ENCODE measurements at regions not wholly inside any gene's neighbourhood (a gene's known extent, or its start where the extent isn't known, plus 50 kb on each side); places are given as distances from the start of the nearest gene placed in this dataset.
"Not testable (repeated sequence)": the region's sequence is repeated elsewhere in the genome, so short reads cannot be mapped to it uniquely, and the experiment has no call there.

- H3K36me3 ChIP-seq (ENCODE audit: insufficient read depth, low read length) = no peaks in the 10 kb centered on the region
- H3K9me3 ChIP-seq (ENCODE audit: low read length) = no peaks in the 10 kb centered on the region
- no peak overlapping the region for H3K4me2 ChIP-seq (ENCODE audit: low read length)
- H2AFZ ChIP-seq (ENCODE audit: low read depth, low read length) = no peak overlapping the region
- H3K27me3 ChIP-seq (ENCODE audit: insufficient read depth, low read depth, low read length) = no peaks in the 10 kb centered on the region
- H4K20me1 ChIP-seq (ENCODE audit: insufficient read depth) = no peaks in the 10 kb centered on the region
- H3K9me2 ChIP-seq (ENCODE audit: insufficient read depth, low read length) = no peaks in the 10 kb centered on the region
- H3K27ac ChIP-seq (ENCODE audit: low read length) = no peak overlapping the region
- no peak overlapping the region for H3K4me3 ChIP-seq (ENCODE audit: low read length)
- TF ChIP-seq MXI1 (conservative IDR thresholded peaks at IDR 0.05; ENCODE audit: poor library complexity, severe bottlenecking) (no peak), EZH2 (IDR thresholded peaks at IDR 0.05; ENCODE audit: borderline replicate concordance, insufficient read depth, low read length, poor library complexity, severe bottlenecking) (no peak), EP300 (conservative IDR thresholded peaks at IDR 0.05; ENCODE audit: poor library complexity, severe bottlenecking) (no peak), SMC3 (conservative IDR thresholded peaks at IDR 0.05; ENCODE audit: poor library complexity) (no peak), REST (IDR thresholded peaks at IDR 0.05; ENCODE audit: borderline replicate concordance) (no peak), CTCF (IDR thresholded peaks at IDR 0.05; ENCODE audit: poor library complexity, severe bottlenecking) (no peak), RAD21 (conservative IDR thresholded peaks at IDR 0.05) (no peak), POLR2AphosphoS5 (IDR thresholded peaks at IDR 0.05) (no peak), TAF1 (IDR thresholded peaks at IDR 0.05; ENCODE audit: low read depth) (no peak)
- no peaks in the 10 kb centered on the region for H3K79me2 ChIP-seq (replicated peaks; ENCODE audit: insufficient read depth, low read length)
- H3K9ac ChIP-seq (ENCODE audit: low read length) = no peak overlapping the region
- no peaks in the 10 kb centered on the region for H3F3A ChIP-seq (ENCODE audit: insufficient read depth, low read length, poor library complexity, severe bottlenecking)
Observed at GRCh38 chr12:111120578-111120977, 200.2 kb upstream of the MYL2 start.

- H3K9ac ChIP-seq (ENCODE audit: low read length) = no peak overlapping the region
- no peak for TF ChIP-seq TAF1 (IDR thresholded peaks at IDR 0.05; ENCODE audit: low read depth)
- no peak for TF ChIP-seq EZH2 (IDR thresholded peaks at IDR 0.05; ENCODE audit: borderline replicate concordance, insufficient read depth, low read length, poor library complexity, severe bottlenecking)
- no peak for TF ChIP-seq RAD21 (conservative IDR thresholded peaks at IDR 0.05)
- no peak for TF ChIP-seq POLR2AphosphoS5 (IDR thresholded peaks at IDR 0.05)
- no peak for TF ChIP-seq EP300 (conservative IDR thresholded peaks at IDR 0.05; ENCODE audit: poor library complexity, severe bottlenecking)
- no peak for TF ChIP-seq MXI1 (conservative IDR thresholded peaks at IDR 0.05; ENCODE audit: poor library complexity, severe bottlenecking)
- TF ChIP-seq CTCF (IDR thresholded peaks at IDR 0.05; ENCODE audit: poor library complexity, severe bottlenecking) = no peak
- no peak for TF ChIP-seq REST (IDR thresholded peaks at IDR 0.05; ENCODE audit: borderline replicate concordance)
- no peak for TF ChIP-seq SMC3 (conservative IDR thresholded peaks at IDR 0.05; ENCODE audit: poor library complexity)
- no peak overlapping the region for H3K4me3 ChIP-seq (ENCODE audit: low read length)
- no peaks in the 10 kb centered on the region for H4K20me1 ChIP-seq (ENCODE audit: insufficient read depth)
- H3K36me3 ChIP-seq (ENCODE audit: insufficient read depth, low read length) = no peaks in the 10 kb centered on the region
- no peaks in the 10 kb centered on the region for H3K9me3 ChIP-seq (ENCODE audit: low read length)
- no peaks in the 10 kb centered on the region for H3K79me2 ChIP-seq (replicated peaks; ENCODE audit: insufficient read depth, low read length)
- no peak overlapping the region for H3K4me2 ChIP-seq (ENCODE audit: low read length)
- H3K27ac ChIP-seq (ENCODE audit: low read length) = no peak overlapping the region
- no peaks in the 10 kb centered on the region for H3K9me2 ChIP-seq (ENCODE audit: insufficient read depth, low read length)
- no peaks in the 10 kb centered on the region for H3K27me3 ChIP-seq (ENCODE audit: insufficient read depth, low read depth, low read length)
- no peaks in the 10 kb centered on the region for H3F3A ChIP-seq (ENCODE audit: insufficient read depth, low read length, poor library complexity, severe bottlenecking)
- no peak overlapping the region for H2AFZ ChIP-seq (ENCODE audit: low read depth, low read length)
Observed at GRCh38 chr12:111117017-111117416, 196.6 kb upstream of the MYL2 start.

GRCh38 chr12:111113313-111113712, 192.9 kb upstream of the MYL2 start:
- not testable (repeated sequence) for H3K4me2 ChIP-seq (ENCODE audit: low read length); H3K27me3 ChIP-seq (ENCODE audit: insufficient read depth, low read depth, low read length); H3K27ac ChIP-seq (ENCODE audit: low read length); H3K9me2 ChIP-seq (ENCODE audit: insufficient read depth, low read length); H4K20me1 ChIP-seq (ENCODE audit: insufficient read depth); H3K36me3 ChIP-seq (ENCODE audit: insufficient read depth, low read length); H3F3A ChIP-seq (ENCODE audit: insufficient read depth, low read length, poor library complexity, severe bottlenecking); H3K79me2 ChIP-seq (replicated peaks; ENCODE audit: insufficient read depth, low read length); H3K4me3 ChIP-seq (ENCODE audit: low read length); H3K9me3 ChIP-seq (ENCODE audit: low read length); H3K9ac ChIP-seq (ENCODE audit: low read length); H2AFZ ChIP-seq (ENCODE audit: low read depth, low read length)
